Stomach (tissue), 4 donors: ENCODE measurements at regions not wholly inside any gene's neighbourhood (a gene's known extent, or its start where the extent isn't known, plus 50 kb on each side); places are given as distances from the start of the nearest gene placed in this dataset.

Experiments used
- CTCF ChIP-seq, 7 experiments: fragments of 450-650 bp in 4 of 7; fragments of 200-600 bp in 3 of 7; sonication (generic) in 3 of 7; IDR thresholded peaks; one replicate each; pipeline ENCODE4 v1.5.1; 2016 to 2019; ENCODE audit warnings: antibody characterized with exemption in 7 of 7, control low read depth in 2 of 7, mild to moderate bottlenecking in 1 of 7
- POLR2A ChIP-seq, 4 donors: fragments of 450-650 bp; IDR thresholded peaks; one replicate each; pipeline ENCODE4 v1.6.1; 2016; ENCODE audit warnings: antibody characterized with exemption in 4 of 4, control low read depth in 2 of 4, mild to moderate bottlenecking in 1 of 4, moderate library complexity in 1 of 4
- POLR2AphosphoS5 ChIP-seq, 3 donors: sonication (generic); formaldehyde crosslinking; IDR thresholded peaks; one replicate each; pipeline ENCODE4 v1.6.1; 2016; ENCODE audit warnings: antibody characterized with exemption in 3 of 3

GRCh38 chr4:179728305-179728704 lies 2286.1 kb upstream of the AGA start:
- TF ChIP-seq POLR2AphosphoS5 (IDR thresholded peaks at IDR 0.05) (no peak), CTCF (IDR thresholded peaks at IDR 0.05) (no peak), POLR2A (IDR thresholded peaks at IDR 0.05) (no peak)
